ENCODE measurements at regions not wholly inside any gene's neighbourhood (a gene's known extent, or its start where the extent isn't known, plus 50 kb on each side); places are given as distances from the start of the nearest gene placed in this dataset.

DNA sequence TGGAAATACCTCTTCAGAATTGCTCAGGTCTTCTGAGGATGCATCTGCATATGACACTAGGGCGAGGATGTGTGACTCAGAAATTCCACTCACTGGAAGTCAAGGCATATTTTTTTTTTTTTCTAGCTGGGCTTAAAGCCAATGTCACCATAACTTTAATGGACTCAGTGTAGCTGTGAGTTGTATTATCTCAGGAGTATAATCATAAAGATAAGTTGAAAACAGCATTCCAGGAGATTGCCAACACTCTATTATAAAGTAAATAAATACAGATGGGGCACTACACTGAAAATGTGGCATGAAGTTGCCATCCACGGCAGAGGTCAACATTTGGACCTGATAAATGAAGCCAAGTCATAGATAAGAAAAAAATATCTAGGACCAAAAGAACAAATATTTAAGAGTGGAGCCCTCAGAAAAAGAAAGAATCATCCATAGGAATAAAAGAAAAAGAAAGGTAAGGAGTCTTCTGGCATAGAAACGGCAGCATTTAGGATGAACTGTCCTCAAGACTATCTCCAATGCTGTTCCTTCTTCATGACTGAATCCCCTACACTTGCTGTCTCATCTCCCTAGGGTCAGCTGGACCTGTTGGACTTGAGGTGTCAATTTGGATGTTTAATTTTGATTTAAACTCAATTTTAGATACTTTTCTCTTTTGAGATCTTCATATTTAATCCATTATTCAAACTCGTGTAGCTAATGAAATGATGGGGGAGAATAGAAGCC, 72.9 kb upstream of the CAV2 start:
- TF ChIP-seq CTCF (conservative IDR thresholded peaks at IDR 0.05; ENCODE audit: low read depth, low read length), result no peak
- peak; percentile 92 for DNase-seq (ENCODE audit: low read depth)
- no peak overlapping the region for H3K4me3 ChIP-seq (ENCODE audit: low read depth, low read length)

- peak; percentile 33 for DNase-seq (ENCODE audit: low read depth)
- no peak for TF ChIP-seq CTCF (conservative IDR thresholded peaks at IDR 0.05; ENCODE audit: low read depth, low read length)
- no peak overlapping the region for H3K4me3 ChIP-seq (ENCODE audit: low read depth, low read length)
Measured at GRCh38 chr7:116429986-116430619, 69.4 kb upstream of the CAV2 start.

DNA sequence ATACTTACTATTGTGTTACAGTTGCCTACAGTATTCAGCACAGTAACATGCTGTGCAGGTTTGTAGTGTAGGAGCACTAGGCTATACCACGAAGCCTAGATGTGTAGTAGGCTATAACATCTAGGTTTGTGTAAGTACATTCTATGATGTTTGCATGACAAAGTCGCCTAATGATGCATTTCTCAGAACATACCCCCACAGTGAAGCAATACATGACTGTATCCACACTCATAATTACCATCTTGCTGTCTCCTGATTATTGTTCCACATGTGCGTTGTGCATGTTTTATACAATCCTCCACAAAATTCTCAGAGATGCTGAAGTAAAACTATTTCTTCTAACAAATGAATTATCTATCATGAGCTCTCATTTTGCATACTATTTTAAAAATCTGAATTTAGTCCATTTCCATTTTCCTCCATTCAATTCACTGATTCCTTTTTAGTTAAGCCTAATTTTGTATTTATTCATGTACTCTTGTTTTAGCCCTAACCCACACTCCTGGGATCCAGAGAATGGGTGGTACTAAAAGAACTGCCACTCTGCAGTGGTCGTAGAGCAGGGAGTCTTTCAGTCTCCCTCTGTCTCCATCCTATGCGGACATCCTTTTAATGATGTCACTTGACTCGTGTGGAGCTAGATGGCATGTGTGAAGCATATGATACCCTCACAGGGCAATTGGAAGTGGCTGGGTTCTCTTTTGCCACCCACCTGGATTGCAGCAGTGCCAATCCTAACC, 67.6 kb upstream of the CAV2 start:
- no peak for DNase-seq (ENCODE audit: low read depth)
- no peak for TF ChIP-seq CTCF (conservative IDR thresholded peaks at IDR 0.05; ENCODE audit: low read depth, low read length)
- H3K4me3 ChIP-seq (ENCODE audit: low read depth, low read length), result no peak overlapping the region

- DNase-seq (ENCODE audit: low read depth), result no peak
- no peak for TF ChIP-seq CTCF (conservative IDR thresholded peaks at IDR 0.05; ENCODE audit: low read depth, low read length)
- H3K4me3 ChIP-seq (ENCODE audit: low read depth, low read length), result no peak overlapping the region
Measured at GRCh38 chr7:116432527-116432916, 67.0 kb upstream of the CAV2 start.

DNA sequence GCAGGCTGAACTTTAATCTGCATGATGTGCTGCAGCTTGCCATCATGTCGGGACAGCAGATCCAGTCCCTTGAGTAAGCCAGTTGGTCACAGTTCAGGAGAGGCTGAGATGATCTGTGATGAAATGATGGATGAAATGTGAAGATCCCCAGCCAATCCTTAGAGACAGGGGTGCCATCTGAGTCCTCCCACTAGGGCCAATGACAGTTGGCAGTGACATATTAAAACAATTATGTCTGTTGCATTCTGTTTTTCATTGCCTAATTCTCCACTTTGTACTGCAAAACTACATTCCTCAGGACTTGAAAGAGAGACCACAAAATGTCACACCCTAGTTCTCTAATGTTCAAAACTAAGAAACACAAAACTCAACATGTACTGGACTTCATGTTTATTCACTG, 66.3 kb upstream of the CAV2 start:
- H3K4me3 ChIP-seq (ENCODE audit: low read depth, low read length), result no peak overlapping the region
- no peak for TF ChIP-seq CTCF (conservative IDR thresholded peaks at IDR 0.05; ENCODE audit: low read depth, low read length)
- peak; percentile 51 for DNase-seq (ENCODE audit: low read depth)

- TF ChIP-seq CTCF (conservative IDR thresholded peaks at IDR 0.05; ENCODE audit: low read depth, low read length), result no peak
- H3K4me3 ChIP-seq (ENCODE audit: low read depth, low read length), result no peak overlapping the region
- DNase-seq (ENCODE audit: low read depth), result peak; percentile 82
Measured at GRCh38 chr7:116434820-116435341, 64.7 kb upstream of the CAV2 start.
